NCI-H2196 (cell line): ENCODE measurements at regions not wholly inside any gene's neighbourhood (a gene's known extent, or its start where the extent isn't known, plus 50 kb on each side); places are given as distances from the start of the nearest gene placed in this dataset.

Experiments
- DNase-seq: peaks from one replicate; lab custom pipeline; 2025; ENCODE audit not compliant: unreplicated experiment; lab: John Stamatoyannopoulos, UW

- DNase-seq: no peak
Measured at GRCh38 chr10:10359263-10359662, 658.4 kb upstream of the CELF2 start.

GRCh38 chr10:10361301-10361885 lies 656.3 kb upstream of the CELF2 start:
- no peak for DNase-seq

- no peak for DNase-seq
Measured at GRCh38 chr10:10362800-10363199, 654.9 kb upstream of the CELF2 start.

GRCh38 chr10:10363217-10363616 lies 654.5 kb upstream of the CELF2 start:
- no peak for DNase-seq

GRCh38 chr10:10364902-10365301 lies 652.8 kb upstream of the CELF2 start:
- DNase-seq: no peak

- no peak for DNase-seq
Measured at GRCh38 chr10:10365676-10366075, 652.0 kb upstream of the CELF2 start.

- DNase-seq: no peak
Measured at GRCh38 chr10:10366836-10367235, 650.8 kb upstream of the CELF2 start.

GRCh38 chr10:10367264-10367663 lies 650.4 kb upstream of the CELF2 start:
- no peak for DNase-seq

- DNase-seq: no peak
Measured at GRCh38 chr10:10368951-10369576, 648.6 kb upstream of the CELF2 start.

- DNase-seq: no peak
Measured at GRCh38 chr10:10385831-10386230, 631.8 kb upstream of the CELF2 start.

- no peak for DNase-seq
Measured at GRCh38 chr10:10389182-10389581, 628.5 kb upstream of the CELF2 start.

GRCh38 chr10:10392511-10392910 lies 625.2 kb upstream of the CELF2 start:
- no peak for DNase-seq

GRCh38 chr10:10394933-10395658 lies 622.6 kb upstream of the CELF2 start:
- no peak for DNase-seq

GRCh38 chr10:10396601-10397000 lies 621.1 kb upstream of the CELF2 start:
- no peak for DNase-seq

- DNase-seq: no peak
Measured at GRCh38 chr10:10397906-10398305, 619.8 kb upstream of the CELF2 start.

- no peak for DNase-seq
Measured at GRCh38 chr10:10403762-10404161, 613.9 kb upstream of the CELF2 start.

GRCh38 chr10:10417671-10418070 lies 600.0 kb upstream of the CELF2 start:
- DNase-seq: no peak

GRCh38 chr10:10418387-10418786 lies 599.3 kb upstream of the CELF2 start:
- DNase-seq: no peak

- DNase-seq: no peak
Measured at GRCh38 chr10:10421071-10421470, 596.6 kb upstream of the CELF2 start.

GRCh38 chr10:10431422-10432066 lies 586.1 kb upstream of the CELF2 start:
- no peak for DNase-seq

GRCh38 chr10:10432296-10433035 lies 585.2 kb upstream of the CELF2 start:
- DNase-seq: no peak
